Activated T-cell treated with anti-CD3 and anti-CD28 coated beads for 24 hours (primary cell): ENCODE measurements at regions not wholly inside any gene's neighbourhood (a gene's known extent, or its start where the extent isn't known, plus 50 kb on each side); places are given as distances from the start of the nearest gene placed in this dataset.

Experiments used
- DNase-seq: peaks from one replicate; pipeline ENCODE4 v3.0.0-alpha.2; 2020; ENCODE audit warnings: low read depth

DNA sequence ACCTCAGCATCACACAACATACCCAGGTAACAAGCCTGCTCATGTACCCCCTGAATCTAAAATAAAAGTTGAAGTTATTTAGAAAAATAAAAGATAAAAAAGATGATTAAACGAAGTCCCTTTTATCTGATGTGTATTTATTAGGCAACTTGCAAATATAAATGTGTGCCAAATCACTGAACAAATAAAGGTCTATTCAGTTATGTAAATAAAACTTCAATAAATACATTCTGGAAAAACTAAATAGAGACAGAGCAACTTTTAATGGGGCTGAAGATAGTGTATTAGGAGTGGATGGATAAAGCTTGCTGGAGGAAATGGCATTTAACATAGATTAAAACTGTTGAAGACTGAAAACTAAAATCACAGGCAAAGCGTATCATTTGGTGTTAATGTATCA lies 678.0 kb upstream of the GRM7 start:
- DNase-seq = no peak

DNA sequence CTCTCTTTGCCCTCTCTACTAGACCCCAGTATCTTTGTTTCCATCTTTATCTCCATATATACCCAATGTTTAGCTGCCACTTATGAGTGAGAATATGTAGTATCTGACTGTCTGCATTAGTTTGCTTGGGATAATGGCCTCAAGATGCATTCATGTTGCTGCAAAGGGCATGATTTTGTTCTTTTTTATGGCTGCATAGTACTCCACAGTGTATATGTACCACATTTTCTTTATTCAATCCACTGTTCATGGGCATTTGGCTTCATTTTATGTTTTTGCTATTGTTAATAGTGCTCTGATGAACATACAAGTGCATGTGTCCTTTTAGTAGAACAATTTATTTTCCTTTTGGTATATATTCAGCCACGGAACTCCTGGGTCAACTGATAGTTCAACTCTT lies 671.5 kb upstream of the GRM7 start:
- no peak for DNase-seq

DNA sequence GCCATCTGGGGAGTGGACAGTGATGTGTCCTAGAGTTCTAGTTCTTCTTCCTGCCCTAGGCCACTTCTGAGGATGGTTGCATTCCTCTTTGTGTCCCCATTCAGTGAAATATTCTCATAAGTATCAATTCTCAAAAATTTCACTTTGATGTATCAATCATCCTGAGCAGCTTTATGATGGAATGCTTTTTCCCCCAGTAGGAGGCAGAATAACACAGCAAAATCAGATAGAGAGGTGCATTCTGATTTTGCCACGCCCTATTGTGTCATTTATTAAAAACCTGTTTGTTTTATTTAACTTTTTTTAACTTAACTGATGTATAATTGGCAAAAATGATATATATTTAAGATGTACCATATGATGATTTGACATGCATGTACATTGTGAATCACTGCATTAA lies 656.0 kb upstream of the GRM7 start:
- DNase-seq = no peak

DNA sequence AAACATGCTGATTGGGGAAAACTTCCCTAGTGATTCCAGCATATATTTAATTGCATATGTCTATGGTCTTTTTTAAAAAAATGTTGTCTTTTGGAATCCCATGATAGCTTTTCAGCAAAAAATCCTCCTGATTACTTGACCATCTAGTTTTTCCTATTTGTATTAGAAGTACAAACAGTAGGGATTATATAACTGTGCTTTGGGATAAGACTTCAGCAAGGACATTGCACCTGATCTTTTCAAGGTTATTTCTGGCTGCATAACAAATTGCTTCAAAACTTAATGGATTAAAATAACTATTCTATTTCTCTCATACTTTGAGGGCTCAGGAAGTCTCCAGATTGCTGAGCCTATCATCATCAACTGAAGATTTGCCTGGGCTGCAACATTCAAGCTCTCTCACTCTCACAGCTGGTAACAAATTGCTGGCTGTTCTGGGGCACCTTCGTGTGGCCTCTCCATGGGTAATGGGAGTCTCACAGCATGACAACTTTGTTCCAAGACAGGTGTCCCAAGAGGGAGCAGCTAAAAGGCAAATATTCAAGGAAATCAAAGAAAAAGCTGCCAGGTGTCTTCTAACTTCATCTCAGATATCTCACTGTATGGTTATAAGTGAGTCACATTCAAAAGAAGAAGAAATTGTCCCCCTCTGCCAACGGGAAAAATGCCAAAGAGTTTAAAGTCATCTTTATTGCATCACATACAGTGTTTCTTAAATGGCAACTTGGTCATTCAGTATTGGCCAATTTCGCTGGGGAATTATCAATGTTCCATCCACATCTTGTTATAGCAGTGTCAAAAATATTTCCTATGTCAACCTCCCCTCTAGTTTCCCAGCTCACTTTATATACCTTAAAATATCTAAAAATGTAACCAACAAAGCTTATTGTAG lies 644.5 kb upstream of the GRM7 start:
- no peak for DNase-seq

DNA sequence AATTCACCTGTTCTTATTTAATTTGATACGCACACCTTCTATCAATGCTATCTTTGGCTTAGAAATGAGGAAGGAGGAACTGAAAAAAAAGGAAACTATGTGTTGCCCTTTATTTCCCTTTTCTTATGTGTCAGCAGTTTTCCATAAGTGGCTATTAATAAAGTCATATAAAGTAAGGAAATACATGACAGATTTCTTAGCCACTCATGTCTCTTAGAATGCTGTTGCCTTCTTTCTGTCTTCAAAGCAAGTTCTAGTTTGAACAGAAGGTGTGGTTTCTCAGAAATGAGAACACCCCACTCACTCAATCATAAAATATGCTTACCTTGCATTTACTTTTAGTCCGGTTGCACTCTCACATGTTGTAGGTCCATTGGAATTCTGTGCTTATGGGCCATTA lies 640.5 kb upstream of the GRM7 start:
- no peak for DNase-seq

DNA sequence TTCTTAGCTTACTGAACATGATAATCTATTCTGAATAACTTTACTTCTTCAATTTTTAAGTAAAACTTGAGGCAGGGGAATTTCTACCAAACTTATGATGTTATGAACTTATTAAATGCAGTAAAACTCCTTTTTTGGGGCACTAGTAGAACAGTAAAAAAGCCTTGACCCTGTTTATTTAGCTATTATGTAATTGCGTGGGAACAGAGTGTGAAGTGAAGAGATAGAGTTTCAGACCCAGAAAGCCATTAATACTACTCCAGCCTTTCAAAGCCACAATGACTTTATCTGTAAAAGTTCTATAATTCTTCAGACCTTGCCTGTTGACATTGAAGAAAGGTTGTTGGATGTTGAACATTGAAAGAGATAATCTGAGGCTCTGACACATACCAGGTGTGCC lies 638.8 kb upstream of the GRM7 start:
- DNase-seq = no peak

DNA sequence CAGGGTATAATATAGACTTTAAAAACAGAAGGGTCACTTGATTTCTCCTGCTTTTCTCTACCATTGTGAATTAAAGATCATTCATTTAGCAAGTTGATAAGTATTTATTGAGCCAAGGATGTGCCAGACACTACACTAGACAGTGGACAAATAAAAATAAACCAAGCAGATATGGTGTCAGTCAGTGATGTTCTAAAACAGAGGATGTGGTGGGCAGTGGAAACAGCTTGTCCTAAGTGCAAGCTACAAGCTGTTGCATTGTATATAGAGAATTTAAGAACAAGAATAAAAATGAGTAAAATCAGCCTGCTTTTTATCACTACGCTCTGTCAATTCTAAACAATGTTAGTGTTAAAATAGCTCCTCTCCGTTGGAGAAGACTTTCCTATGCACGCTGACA lies 637.3 kb upstream of the GRM7 start:
- no peak for DNase-seq

DNA sequence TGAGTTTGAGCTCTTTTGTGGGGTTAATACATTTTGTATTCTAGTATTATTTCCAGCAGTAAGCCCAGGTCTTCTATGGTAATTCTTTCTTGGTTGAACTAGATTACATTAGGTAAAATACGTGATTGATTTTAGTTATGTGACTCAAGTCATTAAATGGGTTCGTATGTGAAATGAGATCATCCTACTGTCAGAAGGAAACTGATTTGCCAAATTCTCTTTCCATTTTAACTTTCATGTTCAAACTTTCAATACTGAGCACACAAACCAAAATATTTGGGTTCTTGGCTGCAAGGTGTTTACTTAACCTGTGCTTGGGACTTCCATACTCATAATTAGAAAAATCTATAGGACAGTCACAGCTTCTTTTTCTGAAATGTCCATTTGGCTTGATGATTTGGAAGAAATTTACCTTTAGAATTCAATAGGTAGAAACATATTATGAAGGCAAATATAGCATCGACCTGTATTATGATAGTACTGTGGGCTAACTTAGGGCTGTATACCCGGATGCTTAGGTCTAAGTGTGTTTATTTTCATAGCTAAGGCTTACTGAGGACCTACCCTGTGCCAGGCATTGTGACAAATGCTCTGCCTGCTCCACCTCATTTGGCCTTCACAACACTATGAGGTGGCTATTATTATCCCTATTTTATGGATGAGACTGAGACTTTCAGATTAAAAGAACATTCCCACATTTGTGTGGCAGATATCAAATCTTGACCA lies 631.8 kb upstream of the GRM7 start:
- DNase-seq = no peak

DNA sequence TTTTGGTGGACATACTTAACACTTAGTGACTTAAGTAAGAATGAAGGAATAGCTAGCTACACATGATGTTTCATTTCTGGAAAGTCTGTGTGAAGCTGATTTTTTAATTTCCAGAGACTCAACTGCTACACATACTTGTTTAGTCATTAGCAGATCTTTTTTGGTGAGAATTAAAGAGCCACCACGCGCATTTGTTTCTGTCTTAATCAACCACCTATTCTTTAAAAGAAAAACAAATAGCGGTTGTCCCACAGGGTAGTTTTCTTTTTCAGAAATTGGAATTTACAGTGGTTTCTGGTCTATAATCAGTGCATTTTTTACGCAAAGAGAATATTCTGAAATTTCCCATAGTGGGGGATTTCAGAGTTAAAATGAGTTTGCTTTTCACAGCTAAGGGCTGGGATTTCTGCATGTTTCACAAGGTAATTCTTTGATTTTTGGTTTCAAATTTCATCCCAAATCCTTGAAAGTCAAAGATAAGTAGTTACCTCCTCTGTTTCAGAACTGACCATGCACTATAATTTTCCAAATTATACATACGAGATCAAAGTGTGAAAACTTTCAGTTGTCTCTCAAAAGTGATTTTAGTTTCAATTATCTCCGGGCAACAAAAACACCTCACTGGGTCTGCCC lies 631.0 kb upstream of the GRM7 start:
- no peak for DNase-seq

DNA sequence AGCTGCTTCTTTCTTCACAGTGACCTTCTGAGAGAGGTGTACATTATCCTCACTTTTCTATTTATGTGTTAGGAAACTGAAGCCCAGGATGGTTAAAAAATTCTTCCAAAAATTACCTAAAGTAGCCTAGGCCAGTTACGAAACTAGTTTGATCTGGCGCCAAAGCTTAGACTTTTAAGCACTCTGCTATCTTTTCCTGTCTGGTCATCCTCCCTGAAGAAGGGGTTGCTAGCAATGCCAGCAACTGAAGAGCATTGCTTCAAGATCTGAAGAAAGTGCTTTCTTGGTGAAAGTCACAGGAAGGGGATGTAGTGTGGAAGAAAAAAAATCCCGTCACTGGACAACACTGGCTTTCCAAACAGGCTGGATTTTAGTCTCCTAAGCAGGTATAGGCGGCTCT lies 618.8 kb upstream of the GRM7 start:
- no peak for DNase-seq

DNA sequence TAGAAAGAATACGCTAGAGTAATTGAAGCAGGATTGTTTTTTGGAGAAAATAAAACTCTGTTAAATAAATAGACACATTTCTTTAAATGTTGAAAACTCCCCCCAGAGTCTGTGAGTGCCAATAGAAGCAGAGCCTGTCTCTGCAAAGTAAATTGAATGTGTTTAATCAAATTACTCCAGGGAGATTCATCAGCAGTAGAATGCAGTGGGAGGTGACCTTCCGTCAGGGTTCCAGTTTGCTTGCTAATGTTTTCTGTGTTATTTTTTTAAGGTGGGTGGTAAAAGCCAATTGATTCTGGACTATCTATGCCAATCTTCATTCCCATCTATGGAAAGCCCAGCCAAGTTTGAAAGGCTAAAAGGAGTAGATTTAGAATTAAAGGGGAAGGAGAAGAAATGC lies 612.4 kb upstream of the GRM7 start:
- DNase-seq = no peak

DNA sequence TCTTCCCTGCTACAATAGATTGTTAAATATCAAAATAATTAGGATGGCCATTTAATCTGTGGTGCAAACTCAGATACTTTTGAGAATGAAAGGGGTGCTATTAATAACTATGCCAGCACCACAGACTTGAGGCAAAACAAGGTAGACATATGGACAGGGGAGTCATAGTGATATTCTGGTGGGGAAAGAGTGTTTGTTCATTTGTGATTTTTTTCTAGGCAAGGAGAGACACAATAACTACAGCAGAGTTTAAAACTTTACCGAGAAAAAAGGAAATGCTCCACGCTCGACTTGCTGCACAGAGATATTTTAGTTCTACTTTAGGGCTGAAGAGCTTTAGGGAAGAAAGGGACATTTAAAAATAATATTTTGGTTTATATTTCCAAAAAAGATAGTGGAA lies 611.2 kb upstream of the GRM7 start:
- DNase-seq = no peak

DNA sequence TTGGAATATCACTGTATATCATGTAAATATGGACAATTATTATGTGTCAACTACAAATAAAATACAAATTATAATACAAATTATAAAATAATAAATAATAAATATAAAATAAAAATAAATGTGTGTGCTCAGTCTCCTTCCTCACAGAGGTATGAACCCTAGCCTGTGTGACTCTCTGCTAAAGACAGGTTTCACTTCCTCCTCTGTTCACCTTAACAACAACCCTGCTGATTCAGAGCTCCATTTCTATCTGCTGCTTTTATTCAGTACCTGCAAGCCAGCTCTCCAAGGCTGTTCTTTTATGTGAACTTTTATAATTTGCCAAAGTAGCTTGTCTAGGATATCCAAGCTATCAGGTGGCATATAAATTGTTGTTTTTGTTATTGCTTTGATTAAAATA lies 610.7 kb upstream of the GRM7 start:
- no peak for DNase-seq

DNA sequence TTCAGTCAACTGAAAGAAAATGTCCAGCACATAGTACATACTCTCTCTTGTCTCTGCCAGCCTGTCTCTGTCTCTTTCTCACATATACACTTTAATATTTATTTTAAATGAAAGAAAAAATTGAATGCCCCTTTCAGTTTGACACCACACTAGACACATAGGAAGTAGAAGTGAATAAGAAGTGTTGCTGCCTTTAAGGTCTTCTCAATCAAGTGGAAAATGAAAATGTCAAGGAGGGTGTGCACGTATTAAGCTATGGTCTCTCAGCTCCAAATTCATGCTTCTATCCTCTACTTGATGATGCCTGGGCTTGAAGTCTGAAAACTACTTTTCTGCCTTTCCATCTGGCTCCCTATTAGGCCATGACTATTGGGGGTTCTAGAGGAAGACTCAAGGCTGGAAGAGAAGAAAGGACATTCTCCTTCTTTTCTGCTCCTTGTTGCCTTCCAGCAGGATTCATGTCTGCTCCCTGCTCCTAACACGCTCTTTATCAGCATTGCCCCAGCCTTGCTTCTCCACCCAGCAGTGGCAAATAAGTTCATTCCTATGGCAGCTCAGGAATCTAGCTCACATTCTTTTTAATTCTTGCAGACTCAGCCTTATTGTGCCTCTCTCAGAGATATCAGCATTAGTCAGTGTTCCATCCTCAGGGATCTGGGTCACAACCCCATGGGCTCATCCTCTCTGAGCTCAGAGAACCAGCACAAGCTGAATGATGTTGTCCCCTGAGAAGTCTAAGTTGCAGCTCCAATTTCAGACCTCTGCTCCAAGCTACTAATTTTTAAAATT lies 609.1 kb upstream of the GRM7 start:
- no peak for DNase-seq

DNA sequence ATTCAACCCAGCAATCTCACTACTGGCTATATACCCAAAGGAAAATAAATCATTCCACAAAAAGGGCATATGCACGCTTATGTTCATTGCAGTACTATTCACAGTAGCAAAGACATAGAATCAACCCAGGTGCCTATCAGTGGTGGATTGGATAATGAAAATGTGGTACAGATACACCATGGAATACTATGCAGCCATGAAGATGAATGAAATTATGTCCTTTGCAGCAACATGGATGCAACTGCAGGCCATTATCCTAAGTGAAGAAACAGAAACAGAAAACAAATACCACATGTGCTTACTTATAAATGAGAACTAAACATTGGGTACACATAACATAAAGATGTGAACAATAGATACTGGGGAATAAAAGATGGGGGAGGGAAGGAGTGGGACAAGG lies 606.4 kb upstream of the GRM7 start:
- no peak for DNase-seq

DNA sequence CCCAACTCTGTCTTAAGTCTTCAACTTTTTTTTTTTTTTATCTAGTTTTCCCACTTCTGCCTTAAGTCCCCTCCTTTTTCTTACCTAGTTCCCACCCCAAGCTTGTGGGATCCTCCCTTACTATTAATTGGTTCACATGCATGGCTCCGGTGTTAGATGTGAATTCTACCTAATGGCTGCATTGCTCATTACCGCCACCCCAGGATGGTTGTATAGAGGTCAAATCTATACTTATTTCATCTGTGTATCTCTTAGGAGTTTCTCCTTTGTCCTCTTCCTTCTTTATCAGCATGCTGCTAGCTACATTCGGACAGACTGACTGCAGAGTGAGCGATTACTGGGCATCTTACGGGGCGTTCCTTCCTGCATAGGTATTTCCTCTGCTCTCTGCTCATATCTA lies 605.7 kb upstream of the GRM7 start:
- DNase-seq = no peak

DNA sequence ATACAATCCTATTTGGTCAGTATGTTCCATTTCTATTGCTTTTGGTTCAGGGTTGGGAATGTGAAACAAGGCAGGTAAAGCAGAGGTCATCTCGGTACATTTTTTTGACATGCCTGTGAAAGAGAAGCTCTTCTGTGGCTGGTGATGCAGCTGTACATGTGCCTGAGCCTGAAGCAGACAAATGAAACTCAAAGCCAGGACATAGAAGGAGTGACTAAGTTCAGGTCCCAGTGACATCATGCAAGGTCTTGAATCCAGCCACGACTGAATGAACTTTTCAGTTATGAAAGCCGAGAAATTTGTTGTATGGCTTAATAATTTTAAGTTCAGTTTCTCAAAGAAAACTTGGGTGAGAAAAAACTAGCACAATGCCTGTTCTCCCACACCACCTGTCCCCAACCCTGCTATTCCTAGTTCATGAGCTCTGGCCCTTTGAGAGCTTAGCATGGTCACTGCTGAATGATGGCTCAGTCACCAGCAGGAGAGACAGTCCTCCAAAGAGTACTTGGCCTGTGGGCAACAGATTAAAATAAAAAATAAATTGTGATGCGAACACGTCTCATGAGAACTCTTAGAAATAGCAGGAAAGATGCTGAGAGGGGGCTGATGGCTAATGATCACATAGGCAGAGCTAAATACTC lies 600.2 kb upstream of the GRM7 start:
- DNase-seq = no peak

DNA sequence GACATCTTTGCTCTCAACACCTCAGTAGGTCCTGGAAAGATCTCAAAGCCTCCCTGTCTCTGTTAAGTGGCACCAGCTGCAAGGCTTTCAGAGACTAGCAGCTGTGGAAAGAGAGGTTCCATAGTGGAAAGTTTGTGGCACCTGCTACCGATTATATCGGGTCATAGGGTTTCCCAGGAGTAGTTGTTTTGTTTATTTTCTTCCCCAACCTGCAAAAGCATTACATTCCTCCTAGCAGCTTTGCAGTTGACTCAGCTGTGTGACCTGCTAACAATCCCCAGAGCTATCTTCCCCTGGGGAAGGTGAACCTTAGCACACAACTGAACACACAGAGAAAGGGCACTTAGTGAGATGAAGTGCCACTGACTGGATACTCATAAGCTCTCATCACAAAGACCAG lies 598.9 kb upstream of the GRM7 start:
- DNase-seq = no peak

DNA sequence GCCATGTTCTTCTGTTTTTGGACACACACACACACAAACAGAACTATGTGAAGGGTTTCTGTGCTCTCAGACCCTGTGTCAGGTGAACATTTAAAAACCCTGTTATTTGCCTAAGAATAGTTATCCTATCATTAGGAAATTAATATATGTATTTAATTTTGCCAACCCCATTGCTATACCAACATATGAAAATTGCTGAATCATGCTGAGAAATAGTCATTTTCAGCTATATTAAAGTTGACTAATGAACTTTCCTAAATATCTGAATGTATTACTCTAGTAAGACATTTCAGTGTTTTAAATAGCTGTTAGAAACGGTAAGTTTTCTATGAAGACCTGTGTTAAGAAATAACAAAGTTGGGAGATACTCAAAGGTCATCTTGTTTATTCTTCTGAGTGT lies 596.9 kb upstream of the GRM7 start:
- no peak for DNase-seq

DNA sequence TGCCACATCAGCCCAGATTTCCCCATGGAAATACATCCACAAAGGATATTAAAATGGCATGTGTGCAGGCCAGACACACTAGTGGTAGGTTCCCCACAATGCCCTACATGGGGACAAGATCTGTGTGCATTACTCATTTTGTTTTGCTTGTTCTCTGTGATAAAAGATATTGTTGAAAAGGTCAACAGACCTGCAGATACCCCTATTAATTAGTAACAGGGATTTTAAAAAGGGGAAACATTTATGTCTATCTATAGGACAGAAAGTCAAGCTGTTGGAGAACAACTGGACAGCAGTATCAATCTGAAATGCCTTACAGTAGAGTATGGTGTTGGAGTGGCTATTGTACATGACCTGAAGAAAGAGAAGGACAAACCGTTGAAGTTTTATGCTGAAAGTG lies 596.0 kb upstream of the GRM7 start:
- DNase-seq = no peak

DNA sequence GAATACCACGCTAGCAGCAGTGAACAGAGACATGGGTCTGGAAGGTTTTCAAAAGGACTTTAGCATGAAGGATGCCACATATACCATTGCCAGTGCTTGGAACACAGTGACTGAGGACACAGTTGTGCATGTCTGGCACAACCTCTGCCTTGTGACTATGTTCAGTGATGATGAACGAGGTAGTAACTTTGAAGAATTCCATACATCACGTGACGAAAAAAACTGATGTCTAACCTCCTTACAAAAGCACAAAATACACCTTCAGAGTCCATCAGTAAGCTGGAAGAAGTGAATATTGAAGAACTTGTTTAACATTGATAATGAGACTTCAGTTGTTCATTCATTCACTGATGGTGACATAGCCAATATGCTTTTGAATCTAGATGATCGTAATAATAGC lies 594.8 kb upstream of the GRM7 start:
- DNase-seq = no peak

DNA sequence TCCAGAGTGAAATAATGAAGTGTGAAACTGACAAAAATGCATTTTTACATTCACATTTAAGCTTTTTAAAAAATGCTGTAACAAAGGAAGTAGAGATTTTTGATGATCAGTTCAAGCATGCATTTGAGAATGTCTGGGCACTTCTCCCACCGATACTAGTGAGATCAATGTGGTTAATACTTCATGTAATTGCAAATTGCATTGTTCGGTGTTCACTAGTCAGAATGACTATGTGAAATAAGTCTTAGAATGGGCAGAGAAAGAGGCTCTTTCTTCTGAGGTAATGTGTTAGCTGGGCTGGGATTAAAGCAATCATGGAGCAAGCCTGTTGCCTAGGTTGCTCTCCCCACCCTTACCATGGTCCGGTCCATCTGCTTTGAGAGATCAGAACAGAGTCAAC lies 587.0 kb upstream of the GRM7 start:
- DNase-seq = no peak
